Neural cell (in vitro differentiated cells): ENCODE measurements at regions not wholly inside any gene's neighbourhood (a gene's known extent, or its start where the extent isn't known, plus 50 kb on each side); places are given as distances from the start of the nearest gene placed in this dataset.

Source experiments
- H2AFZ ChIP-seq: fragments of 200-600, 300-800 bp; sonication (generic), shearing (Covaris generic); 2 replicates; pipeline ENCODE4 v1.6.0; 2014; ENCODE audit warnings: low read depth, mild to moderate bottlenecking, antibody characterized with exemption, low read length, moderate library complexity
- H3F3A ChIP-seq: fragments of 200-600 bp; shearing (Covaris generic); 2 replicates; pipeline ENCODE4 v1.6.1; 2016; ENCODE audit warnings: mild to moderate bottlenecking, moderate library complexity, mixed read lengths, antibody characterized with exemption, low read length; ENCODE audit not compliant: insufficient read depth, poor library complexity, severe bottlenecking
- H3K27ac ChIP-seq: fragments of 200-600, 300-800 bp; sonication (generic), shearing (Covaris generic); 2 replicates; pipeline ENCODE4 v1.5.1; 2014; ENCODE audit warnings: mild to moderate bottlenecking, low read length, moderate library complexity
- H3K27me3 ChIP-seq: fragments of 300-800, 200-600 bp; sonication (generic), shearing (Covaris generic); 2 replicates; pipeline ENCODE4 v1.6.0; 2014; ENCODE audit warnings: mild to moderate bottlenecking, low read depth, low read length, moderate library complexity; ENCODE audit not compliant: insufficient read depth
- H3K36me3 ChIP-seq: fragments of 300-800, 200-600 bp; sonication (generic), shearing (Covaris generic); 2 replicates; pipeline ENCODE4 v1.5.1; 2014; ENCODE audit warnings: mild to moderate bottlenecking, antibody characterized with exemption, low read length, moderate library complexity; ENCODE audit not compliant: insufficient read depth
- H3K4me2 ChIP-seq: fragments of 300-800, 200-600 bp; sonication (generic), shearing (Covaris generic); 2 replicates; pipeline ENCODE4 v1.6.0; 2014; ENCODE audit warnings: mild to moderate bottlenecking, low read length
- H3K4me3 ChIP-seq: fragments of 300-800, 200-600 bp; sonication (generic), shearing (Covaris generic); 2 replicates; pipeline ENCODE4 v1.5.1; 2014; ENCODE audit warnings: mild to moderate bottlenecking, low read length, moderate library complexity
- H3K79me2 ChIP-seq: fragments of 200-600 bp; shearing (Covaris generic); replicated peaks from 2 replicates; pipeline ENCODE4 v1.6.0; 2014; ENCODE audit warnings: mild to moderate bottlenecking, low read length, moderate library complexity; ENCODE audit not compliant: insufficient read depth
- H3K9ac ChIP-seq: fragments of 300-800, 200-600 bp; sonication (generic), shearing (Covaris generic); 2 replicates; pipeline ENCODE4 v1.6.1; 2016; ENCODE audit warnings: mild to moderate bottlenecking, low read length, mixed read lengths
- H3K9me2 ChIP-seq: fragments of 200-600 bp; shearing (Covaris generic); 2 replicates; pipeline ENCODE4 v1.6.1; 2016; ENCODE audit warnings: mild to moderate bottlenecking, low read length, mixed read lengths; ENCODE audit not compliant: insufficient read depth
- H3K9me3 ChIP-seq: fragments of 200-600, 300-800 bp; sonication (generic), shearing (Covaris generic); 2 replicates; pipeline ENCODE4 v1.6.1; 2016; ENCODE audit warnings: mild to moderate bottlenecking, mixed run types, low read length, moderate library complexity, mixed read lengths
- H4K20me1 ChIP-seq: fragments of 200-600 bp; shearing (Covaris generic); 2 replicates; pipeline ENCODE4 v1.6.1; 2016; ENCODE audit warnings: mild to moderate bottlenecking, mixed run types; ENCODE audit not compliant: insufficient read depth
- CTCF ChIP-seq: fragments of 450-650 bp; IDR thresholded peaks from 2 replicates; pipeline ENCODE4 v1.5.1; 2014; ENCODE audit warnings: antibody characterized with exemption, mild to moderate bottlenecking, moderate library complexity; ENCODE audit not compliant: poor library complexity, severe bottlenecking
- EP300 ChIP-seq: fragments of 450-650 bp; conservative IDR thresholded peaks from 2 replicates; pipeline ENCODE4 v1.6.1; 2014; ENCODE audit warnings: antibody characterized with exemption, mild to moderate bottlenecking, moderate library complexity; ENCODE audit not compliant: poor library complexity, severe bottlenecking
- EZH2 ChIP-seq: fragments of 200-600, 300-800 bp; shearing (Covaris generic), sonication (generic); IDR thresholded peaks from 2 replicates; pipeline ENCODE4 v1.6.1; 2014; ENCODE audit warnings: antibody characterized with exemption, low read length, borderline replicate concordance, mild to moderate bottlenecking; ENCODE audit not compliant: insufficient read depth, poor library complexity, severe bottlenecking
- MXI1 ChIP-seq: fragments of 450-650 bp; conservative IDR thresholded peaks from 2 replicates; pipeline ENCODE4 v1.6.1; 2014; ENCODE audit warnings: antibody characterized with exemption, mild to moderate bottlenecking; ENCODE audit not compliant: poor library complexity, severe bottlenecking
- POLR2AphosphoS5 ChIP-seq: IDR thresholded peaks from 2 replicates; pipeline ENCODE4 v1.6.1; 2012
- RAD21 ChIP-seq: fragments of 450-650 bp; conservative IDR thresholded peaks from 2 replicates; pipeline ENCODE4 v1.6.1; 2014; ENCODE audit warnings: antibody characterized with exemption, mild to moderate bottlenecking, moderate library complexity
- REST ChIP-seq: IDR thresholded peaks from 2 replicates; pipeline ENCODE4 v1.6.1; 2012; ENCODE audit warnings: borderline replicate concordance
- SMC3 ChIP-seq: fragments of 450-650 bp; conservative IDR thresholded peaks from 2 replicates; pipeline ENCODE4 v1.6.1; 2014; ENCODE audit warnings: antibody characterized with exemption, mild to moderate bottlenecking, moderate library complexity; ENCODE audit not compliant: poor library complexity
- TAF1 ChIP-seq: IDR thresholded peaks from 2 replicates; pipeline ENCODE4 v1.6.1; 2012; ENCODE audit warnings: low read depth

GRCh38 chr18:76258209-76258608, 236.8 kb downstream of the ZNF516 start:
- H3K4me3 ChIP-seq: no peak overlapping the region
- no peaks in the 10 kb centered on the region for H4K20me1 ChIP-seq
- H3K9ac ChIP-seq: no peak overlapping the region
- no peaks in the 10 kb centered on the region for H3K79me2 ChIP-seq
- H3K27ac ChIP-seq: no peak overlapping the region
- no peaks in the 10 kb centered on the region for H3K36me3 ChIP-seq
- no peak for TF ChIP-seq POLR2AphosphoS5
- no peak for TF ChIP-seq MXI1
- no peak for TF ChIP-seq REST
- no peak for TF ChIP-seq RAD21
- TF ChIP-seq CTCF: no peak
- TF ChIP-seq SMC3: no peak
- no peak for TF ChIP-seq EP300
- TF ChIP-seq TAF1: no peak
- TF ChIP-seq EZH2: no peak
- H3F3A ChIP-seq: no peaks in the 10 kb centered on the region
- H3K9me2 ChIP-seq: no peaks in the 10 kb centered on the region
- H2AFZ ChIP-seq: no peak overlapping the region
- H3K9me3 ChIP-seq: no peaks in the 10 kb centered on the region
- no peak overlapping the region for H3K4me2 ChIP-seq
- H3K27me3 ChIP-seq: no peaks in the 10 kb centered on the region

GRCh38 chr18:76255070-76255683, 239.9 kb downstream of the ZNF516 start:
- Histone ChIP-seq H2AFZ (no peak overlapping the region), H3K27me3 (no peaks in the 10 kb centered on the region), H3K9me3 (no peaks in the 10 kb centered on the region), H3K36me3 (no peaks in the 10 kb centered on the region), H3F3A (no peaks in the 10 kb centered on the region), H3K79me2 (no peaks in the 10 kb centered on the region), H4K20me1 (no peaks in the 10 kb centered on the region), H3K9me2 (no peaks in the 10 kb centered on the region), H3K9ac (no peak overlapping the region), H3K4me3 (no peak overlapping the region), H3K27ac (no peak overlapping the region), H3K4me2 (no peak overlapping the region)
- TF ChIP-seq RAD21: no peak
- no peak for TF ChIP-seq POLR2AphosphoS5
- no peak for TF ChIP-seq REST
- TF ChIP-seq SMC3: no peak
- TF ChIP-seq EP300: no peak
- TF ChIP-seq TAF1: no peak
- TF ChIP-seq CTCF: no peak
- TF ChIP-seq MXI1: no peak
- TF ChIP-seq EZH2: no peak
